Gastroesophageal sphincter (tissue), 4 donors: ENCODE measurements at regions not wholly inside any gene's neighbourhood (a gene's known extent, or its start where the extent isn't known, plus 50 kb on each side); places are given as distances from the start of the nearest gene placed in this dataset.

Experiments used
- ATAC-seq: fragments of 150-250 bp; one replicate; pipeline ENCODE4 v1.9.1; 2016; ENCODE audit warnings: mild to moderate bottlenecking, moderate library complexity
- H3K27ac ChIP-seq, 4 donors: fragments of 200-600 bp; sonication (generic) in 3 of 4; 1 replicate in 3 of 4; 2 replicates in 1 of 4; pipeline ENCODE4 v1.5.1; 2016 to 2019
- H3K27me3 ChIP-seq: fragments of 200-600 bp; sonication (generic); one replicate; pipeline ENCODE4 v1.5.1; 2019
- H3K36me3 ChIP-seq, 2 donors: fragments of 200-600 bp; sonication (generic); one replicate each; pipeline ENCODE4 v1.5.1; 2019; ENCODE audit warnings: control low read depth in 1 of 2
- H3K4me1 ChIP-seq, 3 donors: fragments of 200-600 bp; sonication (generic); 1 replicate in 2 of 3; 2 replicates in 1 of 3; pipeline ENCODE4 v1.5.1; 2016 to 2019; ENCODE audit warnings: control low read depth in 2 of 3
- H3K4me3 ChIP-seq, 2 donors: fragments of 200-600 bp; sonication (generic); one replicate each; pipeline ENCODE4 v1.5.1; 2019; ENCODE audit warnings: mild to moderate bottlenecking in 1 of 2, moderate library complexity in 1 of 2
- H3K9me3 ChIP-seq, 3 donors: fragments of 200-600 bp; sonication (generic); one replicate each; pipeline ENCODE4 v1.5.1; 2017 to 2019; ENCODE audit warnings: control low read depth in 2 of 3
- EP300 ChIP-seq: sonication (generic); formaldehyde crosslinking; IDR thresholded peaks from one replicate; pipeline ENCODE4 v1.6.1; 2017; ENCODE audit warnings: antibody characterized with exemption, mild to moderate bottlenecking
- POLR2A ChIP-seq, 2 donors: fragments of 450-650 bp; IDR thresholded peaks; one replicate each; pipeline ENCODE4 v1.6.1; 2017; ENCODE audit warnings: antibody characterized with exemption in 2 of 2, mild to moderate bottlenecking in 2 of 2, moderate library complexity in 1 of 2
- POLR2AphosphoS5 ChIP-seq: sonication (generic); formaldehyde crosslinking; IDR thresholded peaks from one replicate; pipeline ENCODE4 v1.6.1; 2017; ENCODE audit warnings: antibody characterized with exemption
- WGBS, 2 donors: methylation state at CpG; one replicate each; pipeline ENCODE4 v1.1.5; 2018; ENCODE audit warnings: low coverage in 1 of 2; 5-methylcytosine and 5-hydroxymethylcytosine counted together
- TF ChIP-seq, protein P1 (sequence below), 4 experiments: fragments of 200-600 bp in 2 of 4; fragments of 450-650 bp in 2 of 4; sonication (generic) in 1 of 4; IDR thresholded peaks; one replicate each; pipeline ENCODE4 v1.5.1; 2017 to 2019; ENCODE audit warnings: antibody characterized with exemption in 4 of 4, mild to moderate bottlenecking in 2 of 4, moderate library complexity in 2 of 4

DNA sequence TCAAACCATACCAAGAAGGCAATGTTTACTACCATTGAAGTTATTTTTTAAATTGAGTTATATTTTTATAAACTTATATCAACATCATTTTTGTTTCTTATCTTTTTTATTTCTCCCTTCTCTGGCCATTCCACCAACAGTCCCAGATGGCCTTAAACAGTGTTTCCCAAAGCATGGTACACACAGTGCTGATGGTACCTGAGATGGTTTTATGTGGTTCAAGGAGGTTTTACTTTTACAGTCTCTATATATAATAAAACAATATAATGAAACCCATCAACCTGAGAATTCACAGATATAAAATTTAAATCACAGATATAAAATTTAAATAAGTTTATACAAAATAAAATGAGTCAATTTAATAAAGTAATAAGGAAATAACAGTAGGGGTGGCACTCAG lies 65.1 kb upstream of the MSTN start:
- Histone ChIP-seq H3K36me3 (no peaks in the 10 kb centered on the region), H3K27me3 (no peaks in the 10 kb centered on the region), H3K4me1 (no peaks in the 10 kb centered on the region), H3K27ac (no peak overlapping the region), H3K9me3 (no peaks in the 10 kb centered on the region), H3K4me3 (no peak overlapping the region)
- no peak for TF ChIP-seq POLR2AphosphoS5
- TF ChIP-seq POLR2A (IDR thresholded peaks at IDR 0.05), result no peak
- TF ChIP-seq, protein P1, sequence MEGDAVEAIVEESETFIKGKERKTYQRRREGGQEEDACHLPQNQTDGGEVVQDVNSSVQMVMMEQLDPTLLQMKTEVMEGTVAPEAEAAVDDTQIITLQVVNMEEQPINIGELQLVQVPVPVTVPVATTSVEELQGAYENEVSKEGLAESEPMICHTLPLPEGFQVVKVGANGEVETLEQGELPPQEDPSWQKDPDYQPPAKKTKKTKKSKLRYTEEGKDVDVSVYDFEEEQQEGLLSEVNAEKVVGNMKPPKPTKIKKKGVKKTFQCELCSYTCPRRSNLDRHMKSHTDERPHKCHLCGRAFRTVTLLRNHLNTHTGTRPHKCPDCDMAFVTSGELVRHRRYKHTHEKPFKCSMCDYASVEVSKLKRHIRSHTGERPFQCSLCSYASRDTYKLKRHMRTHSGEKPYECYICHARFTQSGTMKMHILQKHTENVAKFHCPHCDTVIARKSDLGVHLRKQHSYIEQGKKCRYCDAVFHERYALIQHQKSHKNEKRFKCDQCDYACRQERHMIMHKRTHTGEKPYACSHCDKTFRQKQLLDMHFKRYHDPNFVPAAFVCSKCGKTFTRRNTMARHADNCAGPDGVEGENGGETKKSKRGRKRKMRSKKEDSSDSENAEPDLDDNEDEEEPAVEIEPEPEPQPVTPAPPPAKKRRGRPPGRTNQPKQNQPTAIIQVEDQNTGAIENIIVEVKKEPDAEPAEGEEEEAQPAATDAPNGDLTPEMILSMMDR (IDR thresholded peaks at IDR 0.05), result no peak
- no peak for TF ChIP-seq EP300
- no peak for ATAC-seq

DNA sequence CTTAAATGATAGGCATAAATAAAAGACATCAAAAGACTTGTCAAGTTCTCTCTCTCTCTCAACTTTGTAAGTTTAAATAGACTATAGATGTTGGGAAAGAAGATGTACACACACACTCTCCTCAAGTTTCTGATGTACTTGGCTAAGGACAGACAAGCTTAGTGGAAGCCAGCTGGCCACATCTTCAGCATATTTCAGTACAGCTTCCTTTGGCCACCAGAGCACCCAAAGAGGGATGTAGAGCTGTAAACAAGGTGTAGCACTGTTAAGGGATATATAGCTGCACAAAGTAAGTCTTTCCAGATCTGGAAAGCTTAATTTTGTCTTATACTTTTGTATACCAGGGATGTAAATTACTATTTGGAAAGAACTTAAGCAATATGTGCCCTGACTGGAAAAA lies 64.3 kb upstream of the MSTN start:
- H3K4me1 ChIP-seq, result no peaks in the 10 kb centered on the region
- H3K27me3 ChIP-seq, result no peaks in the 10 kb centered on the region
- no peak overlapping the region for H3K4me3 ChIP-seq
- ATAC-seq, result no peak
- H3K27ac ChIP-seq, result no peak overlapping the region
- H3K36me3 ChIP-seq, result no peaks in the 10 kb centered on the region
- no peaks in the 10 kb centered on the region for H3K9me3 ChIP-seq
- TF ChIP-seq POLR2AphosphoS5 (no peak), EP300 (no peak), POLR2A (IDR thresholded peaks at IDR 0.05) (no peak)
- TF ChIP-seq, protein P1 (IDR thresholded peaks at IDR 0.05), result no peak

DNA sequence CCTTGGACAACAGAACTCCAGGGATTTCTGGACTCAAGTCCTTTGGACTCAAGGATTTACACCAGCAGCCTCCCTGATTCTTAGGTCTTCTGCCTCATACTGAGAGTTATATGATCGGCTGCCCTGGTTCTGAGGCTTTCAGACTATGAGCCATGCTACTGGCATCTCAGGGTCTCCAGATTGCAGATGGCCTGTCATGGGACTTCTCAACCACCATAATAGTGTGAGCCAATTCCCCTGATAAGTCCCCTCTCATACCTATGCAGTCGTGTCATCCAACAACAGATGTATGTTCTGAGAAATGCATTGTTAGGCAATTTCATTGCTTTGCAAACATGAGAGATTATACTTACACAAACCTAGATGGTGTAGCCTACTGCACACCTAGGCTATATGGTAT lies 61.4 kb upstream of the MSTN start:
- Histone ChIP-seq H3K36me3 (no peaks in the 10 kb centered on the region), H3K4me1 (no peaks in the 10 kb centered on the region), H3K9me3 (no peaks in the 10 kb centered on the region), H3K27me3 (no peaks in the 10 kb centered on the region), H3K27ac (no peak overlapping the region), H3K4me3 (no peak overlapping the region)
- TF ChIP-seq POLR2AphosphoS5 (no peak), EP300 (no peak), POLR2A (IDR thresholded peaks at IDR 0.05) (no peak)
- TF ChIP-seq, protein P1 (IDR thresholded peaks at IDR 0.05), result no peak
- WGBS, 2 donors, result 90 to 100% methylated on average over 1 to 2 of the region's 2 CpGs
- ATAC-seq, result no peak

DNA sequence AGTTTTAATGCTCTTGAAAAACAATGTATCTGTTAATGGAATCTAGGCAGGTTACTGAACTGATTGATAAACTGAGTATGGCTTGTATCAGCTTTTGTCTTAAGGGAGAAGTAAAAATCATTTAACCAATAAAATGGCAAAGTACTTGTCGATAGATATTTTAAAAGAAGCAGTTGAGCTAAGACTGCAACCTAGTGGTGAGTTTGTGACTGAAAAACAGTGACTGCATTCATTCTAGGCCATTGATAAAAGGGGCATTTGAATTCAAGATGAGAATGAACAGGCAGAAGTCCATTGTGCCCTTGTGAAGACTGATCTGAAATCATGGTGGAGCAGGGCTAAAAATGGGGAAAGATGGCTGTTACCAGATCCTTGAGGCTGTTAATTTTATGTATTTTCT lies 59.4 kb upstream of the MSTN start:
- WGBS, 2 donors, result 36 to 38% methylated on average over 1 of the region's 1 CpG
- Histone ChIP-seq H3K36me3 (no peaks in the 10 kb centered on the region), H3K4me3 (no peak overlapping the region), H3K27me3 (no peaks in the 10 kb centered on the region), H3K27ac (no peak overlapping the region), H3K9me3 (no peaks in the 10 kb centered on the region), H3K4me1 (no peaks in the 10 kb centered on the region)
- no peak for ATAC-seq
- TF ChIP-seq, protein P1 (IDR thresholded peaks at IDR 0.05), result peak in 2 of 4 experiments; percentile 10 to 24
- TF ChIP-seq EP300 (no peak), POLR2A (IDR thresholded peaks at IDR 0.05) (no peak), POLR2AphosphoS5 (no peak)

DNA sequence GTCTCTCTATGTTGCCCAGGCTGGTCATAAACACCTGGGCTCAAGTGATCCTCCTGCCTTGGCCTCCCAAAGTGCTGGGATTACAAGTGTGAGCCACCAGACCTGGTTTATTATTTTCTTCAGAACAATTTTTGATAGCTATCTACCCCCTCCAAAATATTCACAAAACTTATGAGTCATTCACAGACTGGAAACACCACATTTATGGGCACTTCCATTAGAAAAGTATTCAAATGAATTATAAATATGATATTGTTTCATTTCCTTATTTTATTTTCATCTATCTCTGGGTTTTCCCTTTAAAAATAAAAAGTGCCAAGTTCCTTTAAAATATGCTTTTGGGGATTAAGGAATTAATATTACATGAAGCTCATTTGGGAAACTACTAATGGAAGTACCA lies 58.8 kb upstream of the MSTN start:
- Histone ChIP-seq H3K9me3 (no peaks in the 10 kb centered on the region), H3K27me3 (no peaks in the 10 kb centered on the region), H3K4me3 (no peak overlapping the region), H3K4me1 (no peaks in the 10 kb centered on the region), H3K36me3 (no peaks in the 10 kb centered on the region), H3K27ac (no peak overlapping the region)
- TF ChIP-seq EP300 (no peak), POLR2A (IDR thresholded peaks at IDR 0.05) (no peak), POLR2AphosphoS5 (no peak)
- TF ChIP-seq, protein P1 (IDR thresholded peaks at IDR 0.05), result no peak
- ATAC-seq, result no peak
